ENCODE measurements at regions not wholly inside any gene's neighbourhood (a gene's known extent, or its start where the extent isn't known, plus 50 kb on each side); places are given as distances from the start of the nearest gene placed in this dataset.

DNA sequence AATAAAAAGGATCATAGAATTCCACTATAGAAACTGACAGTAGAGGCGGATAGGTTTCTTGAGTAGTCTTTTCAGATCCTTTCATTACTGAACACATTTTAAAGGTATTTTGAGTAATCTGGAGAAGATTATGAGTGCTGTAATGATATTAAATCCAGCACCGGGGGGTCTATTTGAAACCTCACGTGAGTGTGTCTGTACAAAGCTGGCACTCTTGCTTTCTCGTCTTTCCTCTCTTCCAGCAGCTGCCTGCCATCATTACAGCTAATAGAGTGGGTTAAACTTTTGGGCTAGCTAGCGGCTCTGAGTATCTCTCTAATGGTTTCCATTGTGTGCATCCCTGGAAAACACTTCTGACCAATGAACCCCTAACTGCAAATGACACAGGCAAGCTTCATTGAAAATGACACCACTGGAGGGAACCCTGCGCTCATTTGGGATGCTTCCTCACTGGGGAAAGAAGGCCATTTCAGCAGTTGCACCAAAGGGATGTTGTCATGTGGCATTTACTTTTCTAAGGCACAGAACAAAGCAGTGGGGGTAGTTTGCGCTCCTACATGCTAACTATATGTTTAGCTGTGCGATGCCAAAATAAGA, 101.0 kb downstream of the HRH4 start:
- no peak for DNase-seq (ENCODE audit: low read depth in 2 of 3, low spot score in 1 of 3)

DNA sequence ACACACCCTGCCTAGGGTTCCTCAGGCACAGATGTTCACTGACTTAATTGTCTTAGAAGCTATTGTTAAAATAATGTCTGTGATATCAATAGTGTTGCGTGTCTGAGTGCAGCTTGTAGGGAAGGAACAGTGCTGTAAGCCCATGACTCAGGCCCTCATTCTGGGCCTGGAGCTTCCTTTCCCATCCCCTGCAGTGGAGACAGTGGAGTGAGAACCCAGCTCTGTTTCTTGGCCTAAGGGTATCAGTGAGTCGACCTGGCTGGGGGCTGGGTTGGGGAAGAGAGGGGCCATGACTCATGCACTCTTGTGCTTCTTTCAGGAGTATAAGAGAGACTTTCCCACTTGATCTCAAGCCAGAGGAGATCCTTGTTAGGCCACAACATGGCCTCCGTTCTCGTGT, 106.8 kb downstream of the HRH4 start:
- no peak for DNase-seq (ENCODE audit: low read depth in 2 of 3, low spot score in 1 of 3)

DNA sequence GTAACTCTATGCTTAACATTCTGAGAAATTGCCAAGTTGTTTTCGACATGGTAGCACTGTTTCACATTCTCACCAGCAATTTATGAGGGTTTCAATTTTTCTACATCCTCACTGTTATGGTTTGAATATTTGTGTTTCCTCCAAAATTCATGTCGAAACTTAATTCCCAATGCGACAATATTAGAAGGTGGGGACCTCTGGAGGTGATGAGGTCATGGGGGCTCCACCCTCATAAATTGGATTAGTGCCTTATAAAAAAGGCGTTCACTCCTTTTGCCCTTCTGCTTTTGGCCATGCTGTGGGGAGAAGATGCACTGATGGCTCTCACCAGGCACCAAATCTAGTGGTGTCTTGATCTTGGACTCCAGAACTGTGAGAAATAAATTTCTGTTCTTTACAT, 110.3 kb downstream of the HRH4 start:
- no peak for DNase-seq (ENCODE audit: low read depth in 2 of 3, low spot score in 1 of 3)

DNA sequence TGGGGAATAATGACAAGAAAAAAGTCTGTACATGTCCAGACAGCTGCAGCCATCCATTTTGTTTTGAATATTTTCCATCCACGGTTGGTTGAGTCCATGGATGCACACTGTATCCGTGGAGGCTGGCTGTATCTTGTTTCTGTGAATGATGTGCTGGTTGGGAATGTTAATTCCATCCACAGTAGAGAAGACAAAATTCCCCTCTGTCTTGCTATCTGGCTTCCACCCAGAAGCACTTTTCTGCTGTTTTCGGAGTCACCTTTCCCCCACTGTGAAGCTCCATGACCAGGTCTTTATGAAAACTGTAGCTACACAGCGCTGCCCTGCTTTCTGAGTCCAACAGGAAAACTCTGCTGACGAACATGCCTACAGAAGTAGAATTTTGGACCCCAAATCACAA, 122.3 kb downstream of the HRH4 start:
- no peak for DNase-seq (ENCODE audit: low read depth in 2 of 3, low spot score in 1 of 3)

DNA sequence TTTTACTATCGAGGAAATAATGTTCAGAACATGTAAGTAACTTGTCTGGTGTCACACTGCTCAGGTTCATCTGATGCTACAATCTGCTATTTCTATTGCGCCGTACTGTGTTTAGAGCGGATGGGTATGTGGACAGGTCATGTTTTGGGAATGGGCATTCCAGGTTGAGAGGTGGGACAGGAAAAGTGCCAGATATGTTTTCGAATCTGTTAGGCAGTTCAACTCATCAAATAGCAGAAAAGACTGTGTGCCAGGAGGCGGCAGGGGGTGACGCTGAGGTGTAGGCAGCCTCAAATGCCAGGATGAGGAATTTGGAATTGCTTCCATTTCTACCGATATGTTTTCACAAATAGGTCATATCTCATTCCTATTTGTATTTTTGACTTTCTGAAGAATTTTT, 123.8 kb downstream of the HRH4 start:
- no peak for DNase-seq (ENCODE audit: low read depth in 2 of 3, low spot score in 1 of 3)

DNA sequence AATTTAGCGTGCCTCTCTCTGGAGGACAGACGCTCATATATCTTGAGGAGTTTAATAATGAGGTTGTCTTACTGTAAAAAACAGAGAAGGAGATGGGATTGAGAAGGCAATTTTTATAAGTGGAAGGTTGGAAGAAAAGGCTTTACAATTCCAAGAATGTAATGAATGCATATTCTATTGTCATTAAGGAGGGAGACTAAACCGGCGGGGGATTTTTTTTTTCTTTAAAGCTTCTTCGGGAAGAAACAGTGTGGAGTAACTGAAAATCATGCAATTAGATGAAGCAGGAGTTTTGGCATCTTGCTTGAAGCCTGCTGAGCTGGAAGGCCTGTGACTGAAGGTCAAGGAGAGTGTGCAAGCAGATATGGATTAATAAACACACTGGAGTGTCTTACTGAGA, 124.4 kb downstream of the HRH4 start:
- no peak for DNase-seq (ENCODE audit: low read depth in 2 of 3, low spot score in 1 of 3)

DNA sequence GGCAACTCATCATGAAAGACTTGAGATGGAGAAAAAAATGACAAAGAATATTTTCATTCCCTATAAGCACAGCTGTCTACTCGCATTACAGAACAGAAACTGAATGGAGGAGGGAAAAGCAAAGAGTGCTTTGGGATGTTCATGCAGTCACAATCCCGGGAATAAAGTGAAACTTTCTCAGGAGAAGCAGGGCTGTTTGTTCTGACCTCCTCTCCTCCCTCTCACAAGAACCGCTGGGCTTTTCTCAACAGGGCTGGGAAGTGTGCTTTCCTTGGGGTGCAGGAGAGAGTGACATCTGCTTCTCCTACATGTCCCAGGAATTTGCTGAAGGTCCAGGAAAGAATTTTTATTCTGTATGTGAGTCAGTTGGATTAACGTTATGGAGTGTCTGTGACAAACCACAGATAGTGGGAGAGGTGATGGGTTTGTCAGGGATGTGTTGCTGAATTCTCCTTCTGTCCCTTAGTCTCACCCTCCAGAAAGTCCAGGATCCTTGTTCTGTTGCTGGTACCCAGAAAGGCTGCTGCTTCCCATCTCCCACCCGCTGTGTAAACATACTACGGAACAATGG, 125.6 kb downstream of the HRH4 start:
- no peak for DNase-seq (ENCODE audit: low read depth in 2 of 3, low spot score in 1 of 3)

DNA sequence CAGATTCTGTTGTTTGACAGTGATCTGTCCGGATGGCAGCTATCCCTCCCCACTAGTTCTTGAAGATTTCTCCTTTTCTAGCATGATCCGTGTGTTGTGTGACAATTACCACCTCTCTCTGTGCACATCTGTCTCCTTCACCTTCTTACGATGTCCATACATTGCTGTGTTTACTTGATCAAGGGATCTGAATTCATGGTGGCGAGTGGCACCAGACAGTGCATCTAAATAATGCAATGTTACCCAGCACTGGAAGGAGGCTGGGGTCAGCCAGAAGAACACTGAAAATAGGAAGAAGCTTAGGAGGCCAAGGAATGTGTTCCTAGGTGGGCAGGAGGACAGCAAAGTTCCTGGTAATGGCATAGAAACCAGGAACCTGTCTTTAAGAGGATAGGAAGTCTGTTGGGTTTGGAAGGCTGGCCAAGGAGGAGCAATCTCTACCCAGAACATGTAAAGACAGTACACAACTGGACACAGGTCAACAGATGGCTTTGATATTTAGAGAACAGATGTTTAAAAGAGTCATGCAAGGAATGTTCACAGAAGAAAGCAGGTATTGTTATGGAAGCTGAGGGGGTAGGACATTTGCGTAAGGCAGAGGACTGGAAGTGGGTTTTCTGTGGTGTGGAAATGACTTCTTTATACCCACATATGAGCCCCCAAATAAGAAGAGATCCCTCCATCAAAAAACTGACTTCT, 126.4 kb downstream of the HRH4 start:
- DNase-seq (ENCODE audit: low read depth in 2 of 3, low spot score in 1 of 3), result no peak

DNA sequence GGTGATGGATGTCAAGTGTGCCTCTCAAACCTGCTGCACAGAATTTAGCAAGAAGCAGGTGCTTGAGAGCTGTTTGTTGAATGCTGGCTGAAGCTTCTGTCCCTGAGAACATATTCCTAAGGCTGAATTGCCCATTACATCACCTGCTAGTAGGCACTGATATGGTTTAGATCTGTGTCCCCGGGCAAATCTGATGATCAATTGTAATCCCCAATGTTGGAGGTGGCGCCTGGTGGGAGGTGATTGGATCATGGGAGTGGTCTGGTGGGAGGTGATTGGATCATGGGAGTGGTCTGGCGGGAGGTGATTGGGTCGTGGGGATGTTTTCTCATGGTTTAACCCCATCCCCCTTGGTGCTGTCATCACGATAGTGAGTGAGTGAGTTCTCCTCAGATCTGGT, 128.0 kb downstream of the HRH4 start:
- DNase-seq (ENCODE audit: low read depth in 2 of 3, low spot score in 1 of 3), result no peak

DNA sequence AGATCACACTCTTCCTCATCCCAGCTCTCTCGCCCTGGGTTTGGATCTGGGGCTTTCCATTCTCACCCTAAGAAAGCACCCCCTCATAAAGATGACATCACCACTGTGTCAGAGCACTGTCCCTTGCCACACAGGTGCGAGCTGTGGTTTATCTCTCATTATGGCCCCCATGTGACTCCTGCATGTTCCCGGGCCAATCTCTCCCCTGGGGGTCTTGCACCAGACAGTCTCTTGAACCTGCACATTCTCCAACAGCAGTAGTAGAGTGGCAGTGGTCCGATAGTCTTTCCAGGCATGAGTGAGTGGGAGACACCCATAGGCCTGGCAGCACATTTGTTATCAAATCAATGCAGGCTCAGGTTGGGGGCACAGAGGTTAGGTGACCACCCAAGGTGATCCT, 130.5 kb downstream of the HRH4 start:
- no peak for DNase-seq (ENCODE audit: low read depth in 2 of 3, low spot score in 1 of 3)

DNA sequence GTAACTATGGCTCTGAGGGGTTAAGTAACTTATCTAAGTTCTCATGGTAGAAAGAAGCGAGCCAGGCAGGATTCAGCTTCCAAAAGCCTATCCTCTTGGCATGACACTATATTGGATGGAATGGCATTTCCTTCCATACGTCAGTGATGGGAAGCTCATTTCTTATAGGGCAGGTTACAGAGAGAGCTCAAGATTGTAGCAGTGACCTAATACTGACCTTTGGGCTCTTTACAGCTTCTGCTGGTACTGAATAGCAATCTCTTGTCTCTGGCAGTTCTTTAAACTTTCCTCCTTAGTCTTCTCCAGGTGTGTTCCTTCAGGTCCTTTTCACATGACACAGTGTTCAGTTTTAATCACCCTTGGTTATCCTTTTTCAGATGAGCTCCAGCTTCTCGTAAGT, 133.0 kb downstream of the HRH4 start:
- DNase-seq (ENCODE audit: low read depth in 2 of 3, low spot score in 1 of 3), result no peak

DNA sequence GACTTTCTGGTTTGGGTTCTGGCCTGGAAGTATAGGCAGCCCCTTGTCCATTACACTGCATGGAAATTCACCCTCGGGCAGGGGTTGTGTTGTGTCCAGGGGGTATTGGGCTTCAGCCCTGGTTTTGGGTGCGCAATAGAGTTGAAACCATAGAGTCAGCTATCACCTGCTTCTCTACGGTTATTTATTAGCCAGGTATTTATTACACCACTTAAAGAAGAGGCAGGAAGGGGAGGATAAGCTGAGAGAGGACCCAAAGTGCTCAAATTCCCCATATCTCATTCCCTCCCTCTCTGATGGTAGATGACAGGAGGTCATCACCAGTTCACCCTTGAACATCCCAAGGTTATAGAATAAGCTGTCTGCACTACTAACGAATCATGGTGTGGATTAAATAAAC, 133.4 kb downstream of the HRH4 start:
- DNase-seq (ENCODE audit: low read depth in 2 of 3, low spot score in 1 of 3), result no peak

DNA sequence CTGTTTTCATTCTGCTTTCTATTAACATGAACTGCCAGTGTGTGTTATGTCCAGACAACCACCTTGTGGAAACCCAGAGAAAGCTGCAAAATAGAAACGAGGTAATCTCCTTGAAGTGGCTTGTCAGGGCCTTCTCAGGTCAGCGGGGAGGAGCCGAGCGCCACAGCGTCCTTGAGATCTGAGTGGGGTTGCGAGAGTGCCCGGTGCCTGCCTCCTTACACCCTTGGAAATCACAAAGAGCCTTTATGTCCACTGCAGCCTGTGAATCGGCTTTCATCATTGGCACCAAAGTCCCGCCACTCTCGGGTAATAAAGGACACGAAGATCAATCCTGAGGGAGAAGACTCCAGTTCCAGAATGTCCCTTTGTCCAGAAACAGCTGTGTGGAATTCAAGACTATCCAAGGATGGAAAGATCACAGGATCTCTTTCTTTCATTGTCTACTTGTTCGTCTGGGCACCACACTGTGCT, 135.2 kb downstream of the HRH4 start:
- DNase-seq (ENCODE audit: low read depth in 2 of 3, low spot score in 1 of 3), result no peak

DNA sequence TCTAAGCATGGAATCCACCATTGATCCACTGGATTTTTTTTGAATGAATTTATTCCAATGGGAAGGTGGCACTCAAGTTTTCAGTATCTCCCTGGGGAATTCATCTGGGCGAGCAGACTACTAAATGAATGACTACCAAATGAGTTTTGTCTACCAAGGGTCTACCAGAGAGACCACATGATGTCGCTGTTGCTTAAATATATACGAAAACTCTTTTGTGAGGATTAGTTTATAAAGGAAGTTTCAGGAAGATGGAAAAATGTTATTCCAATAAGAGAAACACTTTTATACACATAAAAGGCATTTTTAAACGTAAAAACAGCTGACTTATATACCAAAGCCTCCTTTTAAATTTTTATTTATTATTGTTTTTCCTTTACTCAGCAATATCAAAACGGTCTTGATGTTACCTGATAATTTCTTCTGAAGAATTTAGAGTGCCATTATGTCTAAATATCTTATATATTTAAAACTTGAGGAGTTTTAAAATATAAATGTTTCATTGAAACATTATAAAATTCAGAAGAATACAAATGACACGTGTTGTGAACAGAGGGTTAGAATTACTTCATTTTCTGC, 139.7 kb downstream of the HRH4 start:
- DNase-seq (ENCODE audit: low read depth in 2 of 3, low spot score in 1 of 3), result peak in 1 of 3 donors; percentile 0

DNA sequence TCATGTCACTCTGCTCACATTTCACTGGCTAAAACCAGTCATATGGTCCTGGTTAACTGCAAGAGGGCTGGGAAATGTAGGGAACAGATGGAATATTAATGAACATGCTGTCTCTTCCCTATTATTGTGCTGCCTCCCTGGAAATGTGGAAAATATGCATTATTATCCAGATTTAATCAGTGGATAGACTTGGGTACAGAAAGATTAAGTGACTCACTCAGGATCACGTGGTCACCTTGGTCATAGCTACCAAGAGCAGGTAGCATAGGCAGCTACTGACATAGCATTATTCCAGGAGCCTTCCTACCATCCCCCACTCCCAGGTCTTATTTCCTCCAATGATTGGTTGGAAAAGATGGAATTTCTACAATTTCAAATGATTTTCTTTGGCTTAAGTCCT, 141.1 kb downstream of the HRH4 start:
- no peak for DNase-seq (ENCODE audit: low read depth in 2 of 3, low spot score in 1 of 3)

DNA sequence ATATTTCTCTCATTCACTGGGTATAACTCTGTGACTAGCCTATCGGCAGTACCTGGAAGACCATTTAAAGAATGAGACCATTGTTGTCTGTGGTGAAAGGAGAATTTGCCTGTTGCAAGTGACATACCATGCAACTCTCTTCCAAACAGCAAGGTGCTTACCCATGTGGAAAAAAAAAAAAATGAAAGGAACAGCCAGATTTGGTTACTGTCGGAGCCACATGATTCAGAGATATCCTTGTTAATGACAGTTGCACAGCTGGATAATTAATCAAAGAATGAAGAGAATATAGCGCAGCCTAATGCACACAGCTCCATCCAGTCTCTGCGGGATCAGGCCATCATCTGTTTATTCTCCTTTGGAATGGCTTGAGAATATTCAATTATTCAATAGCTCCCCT, 141.8 kb downstream of the HRH4 start:
- no peak for DNase-seq (ENCODE audit: low read depth in 2 of 3, low spot score in 1 of 3)

DNA sequence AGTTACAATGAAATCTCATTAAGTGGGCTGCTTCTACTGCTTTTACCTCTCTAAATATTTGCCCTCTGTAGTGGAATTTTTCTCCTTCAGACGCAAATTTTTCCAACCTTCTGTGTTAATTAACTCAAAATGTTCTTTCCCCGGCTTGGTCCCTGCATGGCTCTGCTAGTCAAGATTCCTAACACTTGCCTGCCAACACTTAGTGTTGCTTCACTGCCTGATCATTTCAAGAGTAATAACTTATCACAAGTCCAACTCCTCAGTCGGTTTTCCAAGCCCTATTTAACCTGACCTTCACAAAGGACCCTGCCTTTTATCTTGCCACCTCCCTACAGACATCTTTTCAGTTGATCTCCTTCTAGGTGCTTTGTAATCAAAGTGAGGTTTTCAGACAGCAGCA, 142.7 kb downstream of the HRH4 start:
- no peak for DNase-seq (ENCODE audit: low read depth in 2 of 3, low spot score in 1 of 3)

DNA sequence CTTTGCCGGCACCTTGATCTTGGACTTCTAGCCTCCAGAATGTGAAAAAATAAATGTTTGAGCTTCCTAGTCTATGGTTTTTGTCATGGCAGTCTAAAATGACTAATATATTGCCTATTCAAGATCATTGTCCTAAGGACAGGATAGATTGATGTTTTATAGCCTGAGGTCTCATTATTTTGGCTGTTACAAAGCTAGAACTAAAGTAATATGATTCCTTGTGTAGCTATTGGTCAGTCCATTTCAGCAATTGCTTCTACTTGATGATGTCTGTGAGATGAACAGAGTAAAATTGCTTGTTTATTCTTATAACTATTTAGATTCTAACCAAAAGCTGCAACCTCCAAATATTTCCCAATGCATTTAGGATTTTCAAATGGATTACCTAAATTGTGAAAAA, 145.0 kb downstream of the HRH4 start:
- no peak for DNase-seq (ENCODE audit: low read depth in 2 of 3, low spot score in 1 of 3)

DNA sequence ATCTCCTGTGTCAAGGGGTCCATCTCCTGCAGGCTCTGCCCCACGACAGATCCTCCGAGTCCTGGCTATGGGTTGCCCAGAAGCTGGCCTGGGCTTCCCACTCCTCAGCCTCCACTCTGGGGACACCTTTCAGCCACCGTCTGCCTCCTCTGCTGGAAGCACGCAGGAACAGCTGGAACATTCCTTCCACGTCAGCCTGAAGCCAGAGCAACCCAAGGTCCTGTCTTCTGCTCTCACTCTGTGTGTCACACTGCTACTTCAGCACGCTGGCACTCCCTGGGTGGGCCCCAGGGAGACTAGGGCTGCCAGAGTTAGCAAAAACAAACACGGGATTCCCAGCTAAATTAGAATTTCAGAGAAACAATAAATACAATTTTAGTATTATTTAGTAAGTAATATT, 148.8 kb downstream of the HRH4 start:
- DNase-seq (ENCODE audit: low read depth in 2 of 3, low spot score in 1 of 3), result no peak

DNA sequence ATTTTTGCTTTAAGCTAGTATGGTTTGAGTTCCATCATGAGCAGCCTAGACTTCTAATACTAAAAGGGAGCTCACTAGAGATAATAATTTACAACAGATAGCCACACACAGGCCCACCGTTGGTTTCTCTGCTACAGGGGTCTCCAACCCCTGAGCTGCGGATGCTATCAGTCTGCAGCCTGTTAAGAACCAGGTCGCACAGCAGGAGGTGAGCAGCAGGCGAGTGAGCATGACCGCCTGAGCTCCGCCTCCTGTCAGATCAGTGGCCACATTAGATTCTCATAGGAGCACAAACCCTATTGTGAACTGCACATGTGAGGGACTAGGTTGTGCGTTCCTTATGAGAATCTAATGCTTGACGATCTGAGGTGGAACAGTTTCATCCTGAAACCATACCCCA, 150.6 kb downstream of the HRH4 start:
- DNase-seq (ENCODE audit: low read depth in 2 of 3, low spot score in 1 of 3), result no peak

DNA sequence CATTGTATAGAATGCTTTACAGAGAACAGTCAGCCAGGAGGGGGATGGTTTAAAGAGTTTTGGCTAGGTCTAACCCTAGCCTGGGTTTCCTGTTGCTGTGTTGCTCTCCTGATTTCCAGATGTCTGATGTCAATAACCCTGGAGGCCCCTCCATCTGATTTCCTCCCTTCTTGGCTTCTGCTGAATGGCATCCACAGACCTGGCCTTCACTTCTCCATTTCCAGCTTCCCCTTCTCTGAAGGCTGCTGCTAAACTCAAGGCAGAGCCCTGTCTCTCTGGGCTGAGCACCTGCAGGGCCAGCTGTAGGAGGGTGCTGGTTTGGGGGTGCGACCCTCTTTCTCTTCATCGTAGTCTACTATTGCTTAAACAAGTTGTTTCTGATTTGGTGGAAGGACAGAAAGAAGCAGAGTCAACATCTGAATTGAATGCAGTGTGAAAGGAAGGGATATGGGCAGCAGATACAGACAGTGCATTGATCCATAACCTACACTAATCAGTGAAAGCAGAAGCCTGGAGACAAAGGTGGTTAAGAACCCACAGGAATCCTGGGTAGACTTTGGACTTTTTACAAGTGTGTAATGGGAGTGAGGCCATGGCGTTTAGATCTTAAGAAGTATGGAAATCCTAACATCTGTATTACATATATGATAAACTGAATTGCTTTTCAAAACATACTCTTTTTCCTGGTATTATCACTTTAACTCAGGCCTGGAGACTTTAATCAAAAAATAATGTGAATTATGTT, 153.6 kb downstream of the HRH4 start:
- no peak for DNase-seq (ENCODE audit: low read depth in 2 of 3, low spot score in 1 of 3)

DNA sequence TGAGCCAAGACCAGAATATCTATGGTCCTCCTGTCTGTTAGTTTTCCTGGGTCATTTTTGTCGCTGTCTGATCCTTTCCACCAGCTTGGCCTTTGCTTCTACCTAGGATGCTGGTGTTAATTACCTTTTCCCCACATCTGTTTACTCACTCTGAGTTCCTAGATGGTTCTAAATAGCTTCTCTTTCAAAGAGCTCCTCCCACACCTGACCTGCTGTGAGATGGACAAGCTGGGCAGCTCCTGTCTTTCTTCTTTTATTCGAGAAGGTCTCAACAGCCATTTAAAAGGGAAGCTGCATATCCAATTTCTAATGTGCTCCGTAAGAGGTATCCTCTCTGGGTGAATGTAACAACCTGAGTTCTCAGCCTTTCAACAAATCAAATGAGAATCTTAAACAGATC, 156.2 kb downstream of the HRH4 start:
- no peak for DNase-seq (ENCODE audit: low read depth in 2 of 3, low spot score in 1 of 3)
